CD8-positive, alpha-beta memory T cell (primary cell): ENCODE measurements at regions not wholly inside any gene's neighbourhood (a gene's known extent, or its start where the extent isn't known, plus 50 kb on each side); places are given as distances from the start of the nearest gene placed in this dataset.

Experiments used
- CTCF ChIA-PET: fragments of 350-600 bp; sonication (Branson Sonifier 250); formaldehyde crosslinking; loops from one replicate; lab custom pipeline; 2021; ENCODE audit warnings: antibody characterized with exemption; lab: Charles Lee
- POLR2A ChIA-PET: fragments of 350-600 bp; sonication (Branson Sonifier 250); formaldehyde crosslinking; loops from one replicate; lab custom pipeline; 2021; ENCODE audit warnings: antibody characterized with exemption; lab: Charles Lee
- DNase-seq, 5 donors: peaks; one replicate each; pipeline versions ENCODE4 v3.0.0 to v3.0.0-alpha.2; 2020 to 2022; ENCODE audit warnings: mixed read lengths in 1 of 5
- H3K27ac ChIP-seq: one replicate; pipeline ENCODE4 v1.7.0; 2013; ENCODE audit warnings: low read depth, mild to moderate bottlenecking, low read length, moderate library complexity
- H3K27me3 ChIP-seq: 2 replicates; pipeline ENCODE4 v1.7.0; 2013; ENCODE audit warnings: low read length, mild to moderate bottlenecking; ENCODE audit not compliant: insufficient read depth, poor library complexity, severe bottlenecking
- H3K36me3 ChIP-seq: 2 replicates; pipeline ENCODE4 v1.7.0; 2013; ENCODE audit warnings: mild to moderate bottlenecking, low read length, moderate library complexity; ENCODE audit not compliant: insufficient read depth
- H3K4me1 ChIP-seq: 2 replicates; pipeline ENCODE4 v1.7.0; 2013; ENCODE audit warnings: mild to moderate bottlenecking, low read length, moderate library complexity; ENCODE audit not compliant: insufficient read depth
- H3K4me3 ChIP-seq: 2 replicates; pipeline ENCODE4 v1.7.0; 2013; ENCODE audit warnings: mild to moderate bottlenecking, low read length
- H3K9me3 ChIP-seq: 2 replicates; pipeline ENCODE4 v1.7.0; 2013; ENCODE audit warnings: mild to moderate bottlenecking, low read length
- H3K27ac Mint-ChIP-seq, 8 donors: one replicate each; pipeline ENCODE4 v1.8.0; 2020 to 2021; ENCODE audit warnings: mixed read lengths in 8 of 8, mild to moderate bottlenecking in 6 of 8, inconsistent platforms in 3 of 8, moderate library complexity in 3 of 8
- H3K27me3 Mint-ChIP-seq, 2 donors: one replicate each; pipeline ENCODE4 v1.8.0; 2020 to 2021; ENCODE audit warnings: mixed read lengths in 2 of 2, mild to moderate bottlenecking in 1 of 2, moderate library complexity in 1 of 2
- H3K36me3 Mint-ChIP-seq, 3 donors: one replicate each; pipeline ENCODE4 v1.8.0; 2020 to 2021; ENCODE audit warnings: mixed read lengths in 3 of 3, inconsistent platforms in 1 of 3, mild to moderate bottlenecking in 1 of 3
- H3K4me1 Mint-ChIP-seq, 3 donors: one replicate each; pipeline ENCODE4 v1.8.0; 2020 to 2021; ENCODE audit warnings: mixed read lengths in 3 of 3, inconsistent platforms in 1 of 3, mild to moderate bottlenecking in 1 of 3
- H3K4me3 Mint-ChIP-seq, 7 donors: one replicate each; pipeline ENCODE4 v1.8.0; 2020 to 2021; ENCODE audit warnings: mixed read lengths in 7 of 7, mild to moderate bottlenecking in 6 of 7, moderate library complexity in 4 of 7, inconsistent platforms in 2 of 7
- H3K9me3 Mint-ChIP-seq, 5 donors: one replicate each; pipeline ENCODE4 v1.8.0; 2020 to 2022; ENCODE audit warnings: mixed read lengths in 5 of 5, mild to moderate bottlenecking in 3 of 5, moderate library complexity in 2 of 5, inconsistent platforms in 1 of 5

- ChIA-PET CTCF (no interaction called here), POLR2A (no interaction called here)
- H3K4me3 ChIP-seq = no peak overlapping the region
- Mint-ChIP-seq H3K4me1 (no peaks in the 10 kb centered on the region), H3K9me3 (peaks cover 0 to 24% (median 9%) of the 10 kb centered on the region in 5 donors), H3K36me3 (no peaks in the 10 kb centered on the region), H3K27me3 (no peaks in the 10 kb centered on the region), H3K27ac (no peak overlapping the region), H3K4me3 (no peak overlapping the region)
- DNase-seq = no peak
- H3K27ac ChIP-seq = no peak overlapping the region
- no peaks in the 10 kb centered on the region for H3K27me3 ChIP-seq
- no peaks in the 10 kb centered on the region for H3K9me3 ChIP-seq
- no peaks in the 10 kb centered on the region for H3K4me1 ChIP-seq
- H3K36me3 ChIP-seq = no peaks in the 10 kb centered on the region
Measured at GRCh38 chr3:82416830-82417229, 655.4 kb upstream of the GBE1 start.

GRCh38 chr3:82416349-82416748, 654.9 kb upstream of the GBE1 start:
- Histone ChIP-seq H3K27ac (no peak overlapping the region), H3K27me3 (no peaks in the 10 kb centered on the region), H3K4me3 (no peak overlapping the region), H3K9me3 (no peaks in the 10 kb centered on the region), H3K36me3 (no peaks in the 10 kb centered on the region), H3K4me1 (no peaks in the 10 kb centered on the region)
- Mint-ChIP-seq H3K27ac (no peak overlapping the region), H3K27me3 (no peaks in the 10 kb centered on the region), H3K9me3 (peaks cover 0 to 24% (median 9%) of the 10 kb centered on the region in 5 donors), H3K4me1 (no peaks in the 10 kb centered on the region), H3K36me3 (no peaks in the 10 kb centered on the region), H3K4me3 (no peak overlapping the region)
- ChIA-PET POLR2A (no interaction called here), CTCF (no interaction called here)
- DNase-seq = no peak

GRCh38 chr3:82413171-82413570, 651.7 kb upstream of the GBE1 start:
- H3K36me3 ChIP-seq = no peaks in the 10 kb centered on the region
- H3K27me3 ChIP-seq = no peaks in the 10 kb centered on the region
- no peaks in the 10 kb centered on the region for H3K36me3 Mint-ChIP-seq
- H3K27ac ChIP-seq = no peak overlapping the region
- no peak overlapping the region for H3K4me3 ChIP-seq
- no peak for DNase-seq
- H3K4me1 ChIP-seq = no peaks in the 10 kb centered on the region
- no peaks in the 10 kb centered on the region for H3K4me1 Mint-ChIP-seq
- ChIA-PET CTCF (no interaction called here), POLR2A (no interaction called here)
- H3K9me3 Mint-ChIP-seq = peaks cover 0 to 15% (median 13%) of the 10 kb centered on the region in 5 donors
- H3K27me3 Mint-ChIP-seq = no peaks in the 10 kb centered on the region
- no peak overlapping the region for H3K4me3 Mint-ChIP-seq
- H3K27ac Mint-ChIP-seq = no peak overlapping the region
- H3K9me3 ChIP-seq = no peaks in the 10 kb centered on the region

- Mint-ChIP-seq H3K27me3 (no peaks in the 10 kb centered on the region), H3K4me1 (no peaks in the 10 kb centered on the region), H3K27ac (no peak overlapping the region), H3K4me3 (no peak overlapping the region), H3K9me3 (peaks cover 5 to 20% (median 12%) of the 10 kb centered on the region in 5 donors), H3K36me3 (no peaks in the 10 kb centered on the region)
- H3K36me3 ChIP-seq = no peaks in the 10 kb centered on the region
- ChIA-PET CTCF (no interaction called here), POLR2A (no interaction called here)
- no peak overlapping the region for H3K4me3 ChIP-seq
- no peaks in the 10 kb centered on the region for H3K9me3 ChIP-seq
- no peak for DNase-seq
- H3K27ac ChIP-seq = no peak overlapping the region
- no peaks in the 10 kb centered on the region for H3K4me1 ChIP-seq
- H3K27me3 ChIP-seq = no peaks in the 10 kb centered on the region
Measured at GRCh38 chr3:82410366-82410765, 648.9 kb upstream of the GBE1 start.

GRCh38 chr3:82409842-82410241, 648.4 kb upstream of the GBE1 start:
- H3K9me3 Mint-ChIP-seq = peaks cover 5 to 20% (median 13%) of the 10 kb centered on the region in 5 donors
- H3K36me3 Mint-ChIP-seq = no peaks in the 10 kb centered on the region
- no peak overlapping the region for H3K27ac ChIP-seq
- H3K27me3 ChIP-seq = no peaks in the 10 kb centered on the region
- no peaks in the 10 kb centered on the region for H3K27me3 Mint-ChIP-seq
- no peaks in the 10 kb centered on the region for H3K9me3 ChIP-seq
- no peak for DNase-seq
- CTCF ChIA-PET = no interaction called here
- no peaks in the 10 kb centered on the region for H3K4me1 ChIP-seq
- H3K4me3 Mint-ChIP-seq = no peak overlapping the region
- POLR2A ChIA-PET = no interaction called here
- no peak overlapping the region for H3K4me3 ChIP-seq
- H3K27ac Mint-ChIP-seq = no peak overlapping the region
- no peaks in the 10 kb centered on the region for H3K36me3 ChIP-seq
- no peaks in the 10 kb centered on the region for H3K4me1 Mint-ChIP-seq

GRCh38 chr3:82392203-82392775, 630.8 kb upstream of the GBE1 start:
- ChIA-PET POLR2A (no interaction called here), CTCF (no interaction called here)
- no peak for DNase-seq
- Histone ChIP-seq H3K27me3 (no peaks in the 10 kb centered on the region), H3K9me3 (no peaks in the 10 kb centered on the region), H3K27ac (no peak overlapping the region), H3K4me3 (no peak overlapping the region), H3K4me1 (no peaks in the 10 kb centered on the region), H3K36me3 (no peaks in the 10 kb centered on the region)
- Mint-ChIP-seq H3K9me3 (peaks cover 2 to 22% (median 7%) of the 10 kb centered on the region in 5 donors), H3K4me1 (no peaks in the 10 kb centered on the region), H3K36me3 (no peaks in the 10 kb centered on the region), H3K27me3 (no peaks in the 10 kb centered on the region), H3K4me3 (no peak overlapping the region), H3K27ac (no peak overlapping the region)

- no peaks in the 10 kb centered on the region for H3K36me3 Mint-ChIP-seq
- no peak overlapping the region for H3K27ac ChIP-seq
- H3K27ac Mint-ChIP-seq = no peak overlapping the region
- DNase-seq = no peak
- H3K27me3 ChIP-seq = no peaks in the 10 kb centered on the region
- ChIA-PET CTCF (no interaction called here), POLR2A (no interaction called here)
- no peaks in the 10 kb centered on the region for H3K4me1 Mint-ChIP-seq
- no peaks in the 10 kb centered on the region for H3K9me3 ChIP-seq
- peaks cover 2 to 22% (median 7%) of the 10 kb centered on the region in 5 donors for H3K9me3 Mint-ChIP-seq
- no peaks in the 10 kb centered on the region for H3K27me3 Mint-ChIP-seq
- H3K4me3 Mint-ChIP-seq = no peak overlapping the region
- H3K36me3 ChIP-seq = no peaks in the 10 kb centered on the region
- no peak overlapping the region for H3K4me3 ChIP-seq
- no peaks in the 10 kb centered on the region for H3K4me1 ChIP-seq
Measured at GRCh38 chr3:82390868-82391267, 629.4 kb upstream of the GBE1 start.

GRCh38 chr3:82386647-82387046, 625.2 kb upstream of the GBE1 start:
- Mint-ChIP-seq H3K36me3 (no peaks in the 10 kb centered on the region), H3K27ac (no peak overlapping the region), H3K4me3 (no peak overlapping the region), H3K4me1 (no peaks in the 10 kb centered on the region), H3K27me3 (no peaks in the 10 kb centered on the region), H3K9me3 (peaks cover 2 to 14% (median 9%) of the 10 kb centered on the region in 5 donors)
- no peaks in the 10 kb centered on the region for H3K36me3 ChIP-seq
- no peak overlapping the region for H3K27ac ChIP-seq
- DNase-seq = no peak
- ChIA-PET POLR2A (no interaction called here), CTCF (no interaction called here)
- H3K4me3 ChIP-seq = no peak overlapping the region
- H3K27me3 ChIP-seq = no peaks in the 10 kb centered on the region
- H3K4me1 ChIP-seq = no peaks in the 10 kb centered on the region
- no peaks in the 10 kb centered on the region for H3K9me3 ChIP-seq

GRCh38 chr3:82384181-82384580, 622.7 kb upstream of the GBE1 start:
- H3K36me3 Mint-ChIP-seq = no peaks in the 10 kb centered on the region
- POLR2A ChIA-PET = no interaction called here
- H3K4me1 ChIP-seq = no peaks in the 10 kb centered on the region
- H3K4me1 Mint-ChIP-seq = no peaks in the 10 kb centered on the region
- no peak overlapping the region for H3K4me3 ChIP-seq
- no peaks in the 10 kb centered on the region for H3K36me3 ChIP-seq
- no peak overlapping the region for H3K27ac ChIP-seq
- CTCF ChIA-PET = no interaction called here
- H3K27me3 ChIP-seq = no peaks in the 10 kb centered on the region
- no peak overlapping the region for H3K4me3 Mint-ChIP-seq
- H3K9me3 Mint-ChIP-seq = peaks cover 0 to 16% (median 6%) of the 10 kb centered on the region in 5 donors
- no peak overlapping the region for H3K27ac Mint-ChIP-seq
- no peak for DNase-seq
- H3K9me3 ChIP-seq = no peaks in the 10 kb centered on the region
- no peaks in the 10 kb centered on the region for H3K27me3 Mint-ChIP-seq
